ENCODE measurements at regions not wholly inside any gene's neighbourhood (a gene's known extent, or its start where the extent isn't known, plus 50 kb on each side); places are given as distances from the start of the nearest gene placed in this dataset.

DNA sequence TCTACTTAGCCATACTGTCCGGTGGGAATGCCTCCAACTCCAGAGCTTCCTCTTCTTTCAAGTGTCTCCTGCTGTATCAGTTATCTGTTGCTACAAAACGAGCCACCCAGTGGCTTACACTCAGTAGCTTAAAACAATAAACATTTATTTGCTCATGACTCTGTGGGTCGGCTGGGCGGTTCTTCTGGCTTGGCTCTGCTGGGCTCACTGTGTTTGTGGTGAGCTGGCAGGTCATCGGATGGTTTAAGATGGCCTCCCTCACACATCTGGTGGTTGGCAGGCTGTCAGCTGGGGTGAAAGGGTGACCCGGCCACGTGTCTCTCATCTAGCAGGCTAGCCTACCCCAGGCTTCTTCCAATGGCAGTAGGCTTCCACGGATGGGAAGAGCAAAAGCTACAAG lies 122.4 kb upstream of the SLC1A4 start:
- H3K27ac ChIP-seq, result no peak overlapping the region

DNA sequence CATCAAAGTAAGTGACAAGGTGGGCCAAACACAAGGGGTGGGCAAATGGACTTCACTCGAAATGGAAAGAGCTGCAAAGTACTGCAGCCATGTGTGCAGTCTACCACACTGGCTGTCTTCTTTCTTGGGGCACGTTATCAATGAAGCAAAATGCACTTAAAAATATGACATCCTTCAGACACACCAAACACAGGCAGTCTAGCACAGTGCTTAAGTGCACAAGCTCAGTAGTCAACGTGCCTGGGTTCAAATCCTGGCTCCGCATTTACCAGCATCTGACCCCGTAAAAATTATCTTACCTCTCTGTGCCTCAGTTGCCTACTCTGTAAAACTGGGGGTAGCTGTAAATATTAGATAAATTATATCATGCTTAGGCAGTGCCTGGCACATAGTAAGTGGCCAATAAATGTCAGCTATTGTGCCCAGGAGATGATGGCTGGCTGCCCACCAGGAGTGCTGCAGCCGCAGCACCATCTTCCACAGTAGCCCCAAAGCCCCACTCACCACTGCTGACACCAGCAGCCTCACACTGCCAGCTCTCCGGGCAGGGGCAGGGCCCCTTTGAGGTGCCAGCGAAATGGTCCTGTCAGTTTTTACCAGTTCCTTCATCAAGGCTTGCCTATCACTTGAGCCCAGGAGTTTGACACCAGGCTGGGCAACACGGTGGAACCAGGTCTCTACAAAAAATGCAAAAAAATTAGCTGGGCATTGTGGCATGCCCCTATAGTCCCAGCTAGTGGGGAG lies 121.8 kb upstream of the SLC1A4 start:
- DNase-seq, result no peak
- Histone ChIP-seq H3K36me3 (no peaks in the 10 kb centered on the region), H3K9me3 (no peaks in the 10 kb centered on the region), H3K4me1 (peaks cover 0 to 5% of the 10 kb centered on the region in 2 donors), H3K4me3 (no peak overlapping the region), H3K27ac (no peak overlapping the region), H3K27me3 (no peaks in the 10 kb centered on the region)
- intact Hi-C loops (cut with DNase I; ENCODE audit: low total_unique reads), result loop anchor here (2.0 to 10.0 kb wide), 2 partner anchors 219 to 273 kb away; no protein-coding TSS in a partner anchor
- TF ChIP-seq POLR2A (IDR thresholded peaks at IDR 0.05), result no peak
- TF ChIP-seq, protein P1, sequence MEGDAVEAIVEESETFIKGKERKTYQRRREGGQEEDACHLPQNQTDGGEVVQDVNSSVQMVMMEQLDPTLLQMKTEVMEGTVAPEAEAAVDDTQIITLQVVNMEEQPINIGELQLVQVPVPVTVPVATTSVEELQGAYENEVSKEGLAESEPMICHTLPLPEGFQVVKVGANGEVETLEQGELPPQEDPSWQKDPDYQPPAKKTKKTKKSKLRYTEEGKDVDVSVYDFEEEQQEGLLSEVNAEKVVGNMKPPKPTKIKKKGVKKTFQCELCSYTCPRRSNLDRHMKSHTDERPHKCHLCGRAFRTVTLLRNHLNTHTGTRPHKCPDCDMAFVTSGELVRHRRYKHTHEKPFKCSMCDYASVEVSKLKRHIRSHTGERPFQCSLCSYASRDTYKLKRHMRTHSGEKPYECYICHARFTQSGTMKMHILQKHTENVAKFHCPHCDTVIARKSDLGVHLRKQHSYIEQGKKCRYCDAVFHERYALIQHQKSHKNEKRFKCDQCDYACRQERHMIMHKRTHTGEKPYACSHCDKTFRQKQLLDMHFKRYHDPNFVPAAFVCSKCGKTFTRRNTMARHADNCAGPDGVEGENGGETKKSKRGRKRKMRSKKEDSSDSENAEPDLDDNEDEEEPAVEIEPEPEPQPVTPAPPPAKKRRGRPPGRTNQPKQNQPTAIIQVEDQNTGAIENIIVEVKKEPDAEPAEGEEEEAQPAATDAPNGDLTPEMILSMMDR (IDR thresholded peaks at IDR 0.05), result no peak

More for the DNA sequence above, 122.4 kb upstream of the SLC1A4 start:
- Histone ChIP-seq H3K9me3 (no peaks in the 10 kb centered on the region), H3K4me1 (peaks cover 0 to 5% of the 10 kb centered on the region in 2 donors), H3K4me3 (no peak overlapping the region), H3K36me3 (no peaks in the 10 kb centered on the region), H3K27me3 (no peaks in the 10 kb centered on the region)
- TF ChIP-seq POLR2A (IDR thresholded peaks at IDR 0.05), result no peak
- TF ChIP-seq, protein P1 (IDR thresholded peaks at IDR 0.05), result no peak
- peak; percentile 49 to 62 for DNase-seq
- intact Hi-C loops (cut with DNase I; ENCODE audit: low total_unique reads), result loop anchor here (2.0 to 10.0 kb wide), 2 partner anchors 218 to 272 kb away; no protein-coding TSS in a partner anchor

DNA sequence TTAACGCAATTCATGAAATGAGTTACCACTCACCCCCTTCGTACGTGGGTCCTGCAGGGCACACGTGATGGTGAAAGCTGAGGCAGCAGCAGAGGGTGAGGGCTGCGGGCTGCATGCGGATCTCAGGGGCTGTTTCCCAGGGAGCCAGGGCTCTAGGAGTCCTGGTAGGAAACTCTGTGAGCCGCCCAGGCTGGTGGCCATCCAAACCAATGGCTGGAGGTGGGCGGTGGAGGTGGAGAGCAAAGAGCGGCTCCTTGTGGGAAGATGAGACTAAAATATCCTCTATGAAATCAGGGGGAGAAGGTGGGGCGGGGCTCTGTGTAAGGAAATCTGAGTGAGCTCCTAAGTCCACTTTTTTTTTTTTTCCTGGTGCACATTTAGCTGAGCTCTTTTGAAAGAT lies 120.1 kb upstream of the SLC1A4 start:
- no peak for DNase-seq
- Histone ChIP-seq H3K4me1 (peaks cover 0 to 5% of the 10 kb centered on the region in 2 donors), H3K27ac (no peak overlapping the region), H3K27me3 (no peaks in the 10 kb centered on the region), H3K9me3 (no peaks in the 10 kb centered on the region), H3K4me3 (no peak overlapping the region), H3K36me3 (no peaks in the 10 kb centered on the region)
- TF ChIP-seq POLR2A (IDR thresholded peaks at IDR 0.05), result no peak
- TF ChIP-seq, protein P1 (IDR thresholded peaks at IDR 0.05), result no peak
- intact Hi-C loops (cut with DNase I; ENCODE audit: low total_unique reads), result loop anchor here (10.0 kb wide), 1 partner anchor 274 kb away; no protein-coding TSS in a partner anchor

DNA sequence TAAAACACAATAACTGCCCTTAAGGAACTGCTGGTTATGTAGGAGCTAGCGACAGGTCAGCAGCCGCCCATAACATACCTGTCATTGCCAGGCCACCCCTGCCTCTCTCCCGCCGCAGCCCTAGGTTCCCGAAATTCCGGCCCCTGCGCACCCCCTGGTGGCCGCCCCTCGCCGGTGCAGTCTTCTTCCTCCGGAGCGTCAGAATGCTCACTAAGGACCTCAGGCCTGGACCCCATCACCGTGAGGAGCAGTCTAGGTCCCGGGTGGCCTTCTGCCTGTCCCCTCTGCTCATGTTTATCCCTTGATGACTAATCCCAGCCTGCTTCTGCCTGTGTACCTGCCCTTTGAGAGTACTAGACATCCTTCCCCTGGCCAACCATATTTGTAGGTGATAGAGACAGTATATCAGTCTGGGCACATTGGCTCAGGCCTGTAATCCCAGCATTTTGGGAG lies 115.7 kb upstream of the SLC1A4 start:
- intact Hi-C loops (cut with DNase I; ENCODE audit: low total_unique reads), result no loop called here
- no peak overlapping the region for H3K27ac ChIP-seq
- no peaks in the 10 kb centered on the region for H3K36me3 ChIP-seq
- TF ChIP-seq POLR2A (IDR thresholded peaks at IDR 0.05), result no peak
- TF ChIP-seq, protein P1 (IDR thresholded peaks at IDR 0.05), result peak; percentile 88 to 98 (median 93)
- DNase-seq, result peak; percentile 71 to 80
- H3K4me1 ChIP-seq, result peaks cover 0 to 3% of the 10 kb centered on the region in 2 donors
- H3K27me3 ChIP-seq, result no peaks in the 10 kb centered on the region
- H3K9me3 ChIP-seq, result no peaks in the 10 kb centered on the region
- no peak overlapping the region for H3K4me3 ChIP-seq

- TF ChIP-seq, protein P1 (IDR thresholded peaks at IDR 0.05), result no peak
- TF ChIP-seq POLR2A (IDR thresholded peaks at IDR 0.05), result no peak
- no peak overlapping the region for H3K4me3 ChIP-seq
- no peaks in the 10 kb centered on the region for H3K9me3 ChIP-seq
- no peaks in the 10 kb centered on the region for H3K27me3 ChIP-seq
- no peak for DNase-seq
- peaks cover 0 to 3% of the 10 kb centered on the region in 2 donors for H3K4me1 ChIP-seq
- H3K27ac ChIP-seq, result no peak overlapping the region
- intact Hi-C loops (cut with DNase I; ENCODE audit: low total_unique reads), result no loop called here
- no peaks in the 10 kb centered on the region for H3K36me3 ChIP-seq
These were observed 114.6 kb upstream of the SLC1A4 start for GRCh38 chr2:64874593-64874992.
